ENCODE measurements at regions not wholly inside any gene's neighbourhood (a gene's known extent, or its start where the extent isn't known, plus 50 kb on each side); places are given as distances from the start of the nearest gene placed in this dataset.

DNA sequence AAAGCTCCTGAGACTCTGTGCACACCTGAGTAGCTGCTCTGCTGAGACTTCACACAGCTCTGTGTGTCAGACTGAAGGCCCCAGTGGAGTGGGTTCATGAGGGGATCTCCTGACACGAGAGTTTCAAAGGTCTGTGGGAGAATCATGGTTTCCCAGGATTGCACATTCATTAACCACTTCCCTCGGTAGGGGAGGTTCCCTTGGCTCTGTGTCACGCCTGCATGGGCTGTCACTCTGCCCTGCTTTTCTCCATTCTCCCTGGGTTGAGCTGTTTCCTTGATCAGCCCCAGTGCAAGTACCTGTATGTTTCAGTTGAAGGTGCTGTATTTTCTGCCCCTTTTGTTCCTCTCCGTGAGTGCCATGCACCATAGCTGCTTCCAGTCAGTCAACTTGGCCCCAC is 236.9 kb downstream of the EPM2A start:
- TF ChIP-seq, protein P1, sequence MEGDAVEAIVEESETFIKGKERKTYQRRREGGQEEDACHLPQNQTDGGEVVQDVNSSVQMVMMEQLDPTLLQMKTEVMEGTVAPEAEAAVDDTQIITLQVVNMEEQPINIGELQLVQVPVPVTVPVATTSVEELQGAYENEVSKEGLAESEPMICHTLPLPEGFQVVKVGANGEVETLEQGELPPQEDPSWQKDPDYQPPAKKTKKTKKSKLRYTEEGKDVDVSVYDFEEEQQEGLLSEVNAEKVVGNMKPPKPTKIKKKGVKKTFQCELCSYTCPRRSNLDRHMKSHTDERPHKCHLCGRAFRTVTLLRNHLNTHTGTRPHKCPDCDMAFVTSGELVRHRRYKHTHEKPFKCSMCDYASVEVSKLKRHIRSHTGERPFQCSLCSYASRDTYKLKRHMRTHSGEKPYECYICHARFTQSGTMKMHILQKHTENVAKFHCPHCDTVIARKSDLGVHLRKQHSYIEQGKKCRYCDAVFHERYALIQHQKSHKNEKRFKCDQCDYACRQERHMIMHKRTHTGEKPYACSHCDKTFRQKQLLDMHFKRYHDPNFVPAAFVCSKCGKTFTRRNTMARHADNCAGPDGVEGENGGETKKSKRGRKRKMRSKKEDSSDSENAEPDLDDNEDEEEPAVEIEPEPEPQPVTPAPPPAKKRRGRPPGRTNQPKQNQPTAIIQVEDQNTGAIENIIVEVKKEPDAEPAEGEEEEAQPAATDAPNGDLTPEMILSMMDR (IDR thresholded peaks at IDR 0.05): no peak
- no peak for TF ChIP-seq POLR2A (IDR thresholded peaks at IDR 0.05)

Measured in Peyer's patch (tissue), 4 donors.